H1 (cell line): ENCODE measurements at regions not wholly inside any gene's neighbourhood (a gene's known extent, or its start where the extent isn't known, plus 50 kb on each side); places are given as distances from the start of the nearest gene placed in this dataset.

ENCODE experiments used
- ASH2L ChIP-seq: fragments of 200-600, 300-600 bp; sonication (generic); IDR thresholded peaks from one replicate; pipeline ENCODE4 v1.7.1; 2017; ENCODE audit warnings: low read length
- ATF3 ChIP-seq: IDR thresholded peaks from 2 replicates; pipeline ENCODE4 v1.6.1; 2011; ENCODE audit warnings: low read depth, mild to moderate bottlenecking, low read length; ENCODE audit not compliant: insufficient read depth
- CHD7 ChIP-seq: fragments of 300-600 bp; sonication (generic); IDR thresholded peaks from 2 replicates; pipeline ENCODE4 v1.7.1; 2012; ENCODE audit warnings: low read length, moderate library complexity, mild to moderate bottlenecking, inconsistent platforms; ENCODE audit not compliant: insufficient replicate concordance
- EZH2 ChIP-seq: fragments of 200-600 bp; sonication (generic); IDR thresholded peaks from 2 replicates; pipeline ENCODE4 v1.7.1; 2012; ENCODE audit warnings: low read depth, mild to moderate bottlenecking, moderate library complexity, low read length, inconsistent platforms; ENCODE audit not compliant: severe bottlenecking
- FOSL1 ChIP-seq: IDR thresholded peaks from 2 replicates; pipeline ENCODE4 v1.6.1; 2011; ENCODE audit warnings: mild to moderate bottlenecking, low read depth, low read length, moderate library complexity; ENCODE audit not compliant: insufficient read depth
- JUND ChIP-seq: IDR thresholded peaks from 2 replicates; pipeline ENCODE4 v1.6.1; 2011; ENCODE audit warnings: mild to moderate bottlenecking, improper control_type of control experiment, low read length
- KDM1A ChIP-seq: fragments of 200-600, 300-600 bp; sonication (generic); IDR thresholded peaks from 2 replicates; pipeline ENCODE4 v1.7.1; 2016; ENCODE audit warnings: mild to moderate bottlenecking, low read length, borderline replicate concordance
- MAFK ChIP-seq: IDR thresholded peaks from 2 replicates; pipeline ENCODE4 v1.6.1; 2012; ENCODE audit warnings: low read depth, mild to moderate bottlenecking, improper control_type of control experiment, low read length
- RFX5 ChIP-seq: IDR thresholded peaks from 2 replicates; pipeline ENCODE4 v1.6.1; 2011; ENCODE audit warnings: low read depth, low read length, improper control_type of control experiment, borderline replicate concordance
- SAP30 ChIP-seq: fragments of 300-600 bp; sonication (generic); IDR thresholded peaks from 2 replicates; pipeline ENCODE4 v1.7.1; 2012; ENCODE audit warnings: low read length, moderate library complexity, mild to moderate bottlenecking, inconsistent platforms; ENCODE audit not compliant: insufficient read depth, insufficient replicate concordance
- YY1 ChIP-seq: IDR thresholded peaks from 2 replicates; pipeline ENCODE4 v1.6.1; 2011; ENCODE audit warnings: low read depth, mild to moderate bottlenecking, low read length

- TF ChIP-seq CHD7 (no peak), KDM1A (no peak), ASH2L (no peak), YY1 (no peak), EZH2 (no peak), FOSL1 (no peak), SAP30 (no peak), MAFK (no peak), ATF3 (no peak), RFX5 (no peak), JUND (no peak)
Measured at GRCh38 chr21:20353351-20353750, 644.9 kb upstream of the NCAM2 start (continued).
